HepG2 (cell line): ENCODE measurements at regions not wholly inside any gene's neighbourhood (a gene's known extent, or its start where the extent isn't known, plus 50 kb on each side); places are given as distances from the start of the nearest gene placed in this dataset.

Experiments used
- ATAC-seq: fragments of 200-7000 bp; cut with Tn5 transposase; 3 replicates; pipeline ENCODE4 v1.9.1; 2020; ENCODE audit warnings: mild to moderate bottlenecking, moderate library complexity
- BruUV-seq: library from RNA; stranded (reverse); fragments of 400-500 nt; replicated peaks from 2 replicates; lab custom pipeline; 2021; lab: Mats Ljungman, UMichigan
- CTCF ChIA-PET: fragments of 300-600 bp; formaldehyde crosslinking; extraction: SDS; loops from one replicate; lab custom pipeline; 2021; ENCODE audit warnings: low total read pairs, inconsistent platforms, low intra/inter-chr PET ratio; lab: Yijun Ruan, JAX
- POLR2A ChIA-PET: fragments of 350-600 bp; sonication (Branson Sonifier 250); formaldehyde crosslinking; loops from one replicate; lab custom pipeline; 2020; ENCODE audit warnings: antibody characterized with exemption, inconsistent platforms; lab: Yijun Ruan, JAX
- DNase-seq: peaks from one replicate; pipeline ENCODE4 v3.0.0-alpha.2; 2015; ENCODE audit warnings: low spot score
- FAIRE-seq: peaks from 3 replicates; lab custom pipeline; 2011; peaks lifted over from hg19 to GRCh38; lab: Jason Lieb, UNC
- H2AFZ ChIP-seq: one replicate; pipeline ENCODE4 v1.6.1; 2011; ENCODE audit warnings: low read length, inconsistent platforms
- H3K27ac ChIP-seq: fragments of 300-600 bp; 3 replicates; pipeline ENCODE4 v1.8.0; 2011; ENCODE audit warnings: mixed run types, mild to moderate bottlenecking, mixed read lengths, low read length, inconsistent platforms; ENCODE audit not compliant: insufficient read depth; ENCODE audit errors: extremely low read length
- H3K27me3 ChIP-seq, 2 experiments: fragments of 200-600 bp in 1 of 2; 2 replicates in 1 of 2; 3 replicates in 1 of 2; pipeline versions ENCODE4 v1.6.0 to v1.8.0; 2011; ENCODE audit warnings: low read length in 2 of 2, mild to moderate bottlenecking in 2 of 2, moderate library complexity in 2 of 2, inconsistent platforms in 1 of 2; ENCODE audit not compliant: insufficient read depth in 2 of 2, control insufficient read depth in 1 of 2
- H3K36me3 ChIP-seq, 2 experiments: fragments of 200-600 bp in 1 of 2; replicated peaks in 1 of 2; 2 replicates in 1 of 2; 3 replicates in 1 of 2; pipeline versions ENCODE4 v1.5.1 to v1.8.0; 2011; ENCODE audit warnings: low read length in 2 of 2, inconsistent platforms in 1 of 2; ENCODE audit not compliant: insufficient read depth in 2 of 2, control insufficient read depth in 1 of 2
- H3K4me1 ChIP-seq: 2 replicates; pipeline ENCODE4 v1.5.1; 2012; ENCODE audit warnings: low read length, inconsistent platforms; ENCODE audit not compliant: insufficient read depth
- H3K4me2 ChIP-seq: 2 replicates; pipeline ENCODE4 v1.6.0; 2011; ENCODE audit warnings: low read depth, low read length, inconsistent platforms
- H3K4me3 ChIP-seq, 3 experiments: fragments of 200-600 bp in 1 of 3; sonication (generic), shearing (Covaris generic) in 1 of 3; replicated peaks in 1 of 3; 2 replicates each; pipeline ENCODE4 v1.5.1; 2011 to 2016; ENCODE audit warnings: low read length in 3 of 3, inconsistent platforms in 2 of 3, low read depth in 2 of 3, mild to moderate bottlenecking in 2 of 3, control low read depth in 1 of 3, mixed read lengths in 1 of 3; ENCODE audit not compliant: insufficient read depth in 1 of 3
- H3K79me2 ChIP-seq: one replicate; pipeline ENCODE4 v1.6.1; 2011; ENCODE audit warnings: low read length, inconsistent platforms; ENCODE audit not compliant: insufficient read depth
- H3K9ac ChIP-seq: 2 replicates; pipeline ENCODE4 v1.6.0; 2011; ENCODE audit warnings: mild to moderate bottlenecking, low read depth, low read length, inconsistent platforms; ENCODE audit not compliant: insufficient read depth
- H3K9me3 ChIP-seq: 2 replicates; pipeline ENCODE4 v1.5.1; 2012; ENCODE audit warnings: mild to moderate bottlenecking, low read length
- H4K20me1 ChIP-seq: 2 replicates; pipeline ENCODE4 v1.6.0; 2011; ENCODE audit warnings: inconsistent platforms, mild to moderate bottlenecking, low read length, moderate library complexity; ENCODE audit not compliant: insufficient read depth
- ATM ChIP-seq: fragments of 450-650 bp; IDR thresholded peaks from 2 replicates; pipeline ENCODE4 v1.7.1; 2017; ENCODE audit warnings: mild to moderate bottlenecking, borderline replicate concordance
- MXI1 ChIP-seq: IDR thresholded peaks from 3 replicates; pipeline ENCODE4 v1.6.1; 2012; ENCODE audit warnings: low read depth, low read length, inconsistent platforms, borderline replicate concordance
- NR2C2 ChIP-seq: sonication (generic); formaldehyde crosslinking; IDR thresholded peaks from 2 replicates; pipeline ENCODE4 v1.4.0; 2020; ENCODE audit warnings: missing genetic modification reagents, mild to moderate bottlenecking, moderate library complexity, borderline replicate concordance
- PCBP2 ChIP-seq: fragments of 200-400 bp; formaldehyde crosslinking; optimal IDR thresholded peaks from 2 replicates; pipeline ENCODE3; 2018; ENCODE audit warnings: low read length, low read depth; ENCODE audit not compliant: poor library complexity, severe bottlenecking
- RFX1 ChIP-seq: fragments of 450-650 bp; IDR thresholded peaks from 2 replicates; pipeline ENCODE4 v1.6.1; 2017
- SMAD9 ChIP-seq: sonication (generic); formaldehyde crosslinking; IDR thresholded peaks from 2 replicates; pipeline ENCODE4 v1.5.1; 2020; ENCODE audit warnings: mild to moderate bottlenecking, missing genetic modification reagents
- THYN1 ChIP-seq: sonication (generic); formaldehyde crosslinking; IDR thresholded peaks from 2 replicates; pipeline ENCODE4 v1.8.1; 2023; ENCODE audit warnings: low read depth, mild to moderate bottlenecking, moderate library complexity, missing genetic modification reagents, borderline replicate concordance
- ZFP36 ChIP-seq: fragments of 150-350 bp; IDR thresholded peaks from 2 replicates; pipeline ENCODE4 v1.6.1; 2018; ENCODE audit warnings: borderline replicate concordance, low read length, low read depth; ENCODE audit not compliant: partially characterized antibody
- ZNF607 ChIP-seq: sonication (generic); formaldehyde crosslinking; IDR thresholded peaks from 2 replicates; pipeline ENCODE4 v1.5.1; 2020; ENCODE audit warnings: missing genetic modification reagents, mild to moderate bottlenecking, borderline replicate concordance
- WGBS: methylation state at CpG from one replicate; pipeline ENCODE4 v1.1.6; 2017; ENCODE audit warnings: low lambda C conversion rate; 5-methylcytosine and 5-hydroxymethylcytosine counted together
- in situ Hi-C: cut with HindIII; loops from 2 replicates; pipeline ENCODE4 v1.10.0; 2017; ENCODE audit warnings: low pct_unique_long_range_greater_than_20kb; ENCODE audit not compliant: extremely low pct_ligation_motif_present
- intact Hi-C: fragments of 100-400 bp; cut with micrococcal nuclease; formaldehyde crosslinking; loops from one replicate; pipeline ENCODE4 v1.10.0; 2022; ENCODE audit not compliant: unreplicated experiment
- TF ChIP-seq, protein P1 (sequence below): sonication (generic); formaldehyde crosslinking; IDR thresholded peaks from 2 replicates; pipeline ENCODE4 v1.5.1; 2020; ENCODE audit warnings: mild to moderate bottlenecking, missing genetic modification reagents, borderline replicate concordance
- TF ChIP-seq, protein P2 (sequence below): sonication (generic); formaldehyde crosslinking; IDR thresholded peaks from 2 replicates; pipeline ENCODE4 v1.4.0; 2020; ENCODE audit warnings: mild to moderate bottlenecking, missing genetic modification reagents
- TF ChIP-seq, protein P3 (sequence below): sonication (generic); formaldehyde crosslinking; IDR thresholded peaks from 2 replicates; pipeline ENCODE4 v1.5.0; 2020; ENCODE audit warnings: missing genetic modification reagents
- TF ChIP-seq, protein P4 (sequence below): sonication (generic); formaldehyde crosslinking; IDR thresholded peaks from 2 replicates; pipeline ENCODE4 v1.4.0; 2020; ENCODE audit warnings: missing genetic modification reagents, borderline replicate concordance

DNA sequence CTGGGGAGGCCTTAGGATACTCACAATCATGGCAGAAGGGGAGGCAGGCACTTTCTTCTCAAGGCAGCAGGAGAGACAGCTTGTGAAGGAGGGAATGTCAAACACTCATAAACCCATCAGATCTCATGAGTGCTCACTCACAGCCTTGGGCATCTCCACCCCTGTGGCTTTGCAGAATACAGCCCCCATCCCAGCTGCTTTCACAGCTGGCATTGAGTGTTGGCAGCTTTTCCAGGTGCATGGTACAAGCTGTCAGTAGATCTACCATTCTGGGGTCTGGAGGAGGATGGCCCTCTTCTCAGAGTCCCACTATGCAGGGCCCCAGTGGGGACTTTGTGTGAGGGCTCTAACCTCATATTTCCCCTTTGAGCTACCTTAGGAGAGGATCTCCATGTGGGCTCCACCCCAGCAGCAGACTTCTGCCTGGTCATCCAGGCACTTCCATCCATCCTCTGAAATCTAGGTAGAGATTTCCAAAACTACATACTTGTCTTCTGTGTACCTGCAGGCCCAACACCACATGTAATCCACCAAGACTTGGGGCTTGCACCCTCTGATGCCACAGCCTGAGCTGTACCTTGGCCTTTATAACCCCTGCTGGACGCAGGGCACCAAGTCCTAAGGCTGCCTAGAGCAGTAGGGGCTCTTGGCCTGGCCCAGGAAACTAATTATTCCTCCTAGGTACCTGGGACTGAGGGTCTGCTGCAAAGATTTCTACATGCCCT lies 404.2 kb upstream of the EPHA6 start:
- no peaks in the 10 kb centered on the region for H4K20me1 ChIP-seq
- no peaks in the 10 kb centered on the region for H3K79me2 ChIP-seq
- H3K4me3 ChIP-seq = no peak overlapping the region
- H3K9ac ChIP-seq = no peak overlapping the region
- BruUV-seq = no TSS peak
- no peak overlapping the region for H3K4me2 ChIP-seq
- H3K27ac ChIP-seq = no peak overlapping the region
- H3K36me3 ChIP-seq = no peaks in the 10 kb centered on the region
- CTCF ChIA-PET = no interaction called here
- H3K9me3 ChIP-seq = peaks cover 16% of the 10 kb centered on the region; the same call in 1 of the 2 replicates
- ATAC-seq = no peak
- in situ Hi-C loops (no loop called here), intact Hi-C loops (no loop called here)
- POLR2A ChIA-PET = no interaction called here
- H2AFZ ChIP-seq = no peak overlapping the region
- H3K27me3 ChIP-seq = no peaks in the 10 kb centered on the region
- H3K4me1 ChIP-seq = no peaks in the 10 kb centered on the region
- DNase-seq = no peak
- FAIRE-seq = no peak
- 0% methylated on average over 1 of the region's 1 CpG for WGBS
- TF ChIP-seq PCBP2 = no peak
- TF ChIP-seq ATM = no peak
- no peak for TF ChIP-seq RFX1
- no peak for TF ChIP-seq MXI1
- TF ChIP-seq, protein P1, sequence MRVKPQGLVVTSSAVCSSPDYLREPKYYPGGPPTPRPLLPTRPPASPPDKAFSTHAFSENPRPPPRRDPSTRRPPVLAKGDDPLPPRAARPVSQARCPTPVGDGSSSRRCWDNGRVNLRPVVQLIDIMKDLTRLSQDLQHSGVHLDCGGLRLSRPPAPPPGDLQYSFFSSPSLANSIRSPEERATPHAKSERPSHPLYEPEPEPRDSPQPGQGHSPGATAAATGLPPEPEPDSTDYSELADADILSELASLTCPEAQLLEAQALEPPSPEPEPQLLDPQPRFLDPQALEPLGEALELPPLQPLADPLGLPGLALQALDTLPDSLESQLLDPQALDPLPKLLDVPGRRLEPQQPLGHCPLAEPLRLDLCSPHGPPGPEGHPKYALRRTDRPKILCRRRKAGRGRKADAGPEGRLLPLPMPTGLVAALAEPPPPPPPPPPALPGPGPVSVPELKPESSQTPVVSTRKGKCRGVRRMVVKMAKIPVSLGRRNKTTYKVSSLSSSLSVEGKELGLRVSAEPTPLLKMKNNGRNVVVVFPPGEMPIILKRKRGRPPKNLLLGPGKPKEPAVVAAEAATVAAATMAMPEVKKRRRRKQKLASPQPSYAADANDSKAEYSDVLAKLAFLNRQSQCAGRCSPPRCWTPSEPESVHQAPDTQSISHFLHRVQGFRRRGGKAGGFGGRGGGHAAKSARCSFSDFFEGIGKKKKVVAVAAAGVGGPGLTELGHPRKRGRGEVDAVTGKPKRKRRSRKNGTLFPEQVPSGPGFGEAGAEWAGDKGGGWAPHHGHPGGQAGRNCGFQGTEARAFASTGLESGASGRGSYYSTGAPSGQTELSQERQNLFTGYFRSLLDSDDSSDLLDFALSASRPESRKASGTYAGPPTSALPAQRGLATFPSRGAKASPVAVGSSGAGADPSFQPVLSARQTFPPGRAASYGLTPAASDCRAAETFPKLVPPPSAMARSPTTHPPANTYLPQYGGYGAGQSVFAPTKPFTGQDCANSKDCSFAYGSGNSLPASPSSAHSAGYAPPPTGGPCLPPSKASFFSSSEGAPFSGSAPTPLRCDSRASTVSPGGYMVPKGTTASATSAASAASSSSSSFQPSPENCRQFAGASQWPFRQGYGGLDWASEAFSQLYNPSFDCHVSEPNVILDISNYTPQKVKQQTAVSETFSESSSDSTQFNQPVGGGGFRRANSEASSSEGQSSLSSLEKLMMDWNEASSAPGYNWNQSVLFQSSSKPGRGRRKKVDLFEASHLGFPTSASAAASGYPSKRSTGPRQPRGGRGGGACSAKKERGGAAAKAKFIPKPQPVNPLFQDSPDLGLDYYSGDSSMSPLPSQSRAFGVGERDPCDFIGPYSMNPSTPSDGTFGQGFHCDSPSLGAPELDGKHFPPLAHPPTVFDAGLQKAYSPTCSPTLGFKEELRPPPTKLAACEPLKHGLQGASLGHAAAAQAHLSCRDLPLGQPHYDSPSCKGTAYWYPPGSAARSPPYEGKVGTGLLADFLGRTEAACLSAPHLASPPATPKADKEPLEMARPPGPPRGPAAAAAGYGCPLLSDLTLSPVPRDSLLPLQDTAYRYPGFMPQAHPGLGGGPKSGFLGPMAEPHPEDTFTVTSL (CRISPR knock-in tag) = no peak
- no peak for TF ChIP-seq SMAD9 (CRISPR knock-in tag)
- TF ChIP-seq ZFP36 = no peak
- no peak for TF ChIP-seq NR2C2 (CRISPR knock-in tag)
- TF ChIP-seq, protein P2, sequence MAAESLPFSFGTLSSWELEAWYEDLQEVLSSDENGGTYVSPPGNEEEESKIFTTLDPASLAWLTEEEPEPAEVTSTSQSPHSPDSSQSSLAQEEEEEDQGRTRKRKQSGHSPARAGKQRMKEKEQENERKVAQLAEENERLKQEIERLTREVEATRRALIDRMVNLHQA (CRISPR knock-in tag) = no peak
- TF ChIP-seq ZNF607 (CRISPR knock-in tag) = no peak
- no peak for TF ChIP-seq THYN1
- TF ChIP-seq, protein P3, sequence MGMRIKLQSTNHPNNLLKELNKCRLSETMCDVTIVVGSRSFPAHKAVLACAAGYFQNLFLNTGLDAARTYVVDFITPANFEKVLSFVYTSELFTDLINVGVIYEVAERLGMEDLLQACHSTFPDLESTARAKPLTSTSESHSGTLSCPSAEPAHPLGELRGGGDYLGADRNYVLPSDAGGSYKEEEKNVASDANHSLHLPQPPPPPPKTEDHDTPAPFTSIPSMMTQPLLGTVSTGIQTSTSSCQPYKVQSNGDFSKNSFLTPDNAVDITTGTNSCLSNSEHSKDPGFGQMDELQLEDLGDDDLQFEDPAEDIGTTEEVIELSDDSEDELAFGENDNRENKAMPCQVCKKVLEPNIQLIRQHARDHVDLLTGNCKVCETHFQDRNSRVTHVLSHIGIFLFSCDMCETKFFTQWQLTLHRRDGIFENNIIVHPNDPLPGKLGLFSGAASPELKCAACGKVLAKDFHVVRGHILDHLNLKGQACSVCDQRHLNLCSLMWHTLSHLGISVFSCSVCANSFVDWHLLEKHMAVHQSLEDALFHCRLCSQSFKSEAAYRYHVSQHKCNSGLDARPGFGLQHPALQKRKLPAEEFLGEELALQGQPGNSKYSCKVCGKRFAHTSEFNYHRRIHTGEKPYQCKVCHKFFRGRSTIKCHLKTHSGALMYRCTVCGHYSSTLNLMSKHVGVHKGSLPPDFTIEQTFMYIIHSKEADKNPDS = no peak
- TF ChIP-seq, protein P4, sequence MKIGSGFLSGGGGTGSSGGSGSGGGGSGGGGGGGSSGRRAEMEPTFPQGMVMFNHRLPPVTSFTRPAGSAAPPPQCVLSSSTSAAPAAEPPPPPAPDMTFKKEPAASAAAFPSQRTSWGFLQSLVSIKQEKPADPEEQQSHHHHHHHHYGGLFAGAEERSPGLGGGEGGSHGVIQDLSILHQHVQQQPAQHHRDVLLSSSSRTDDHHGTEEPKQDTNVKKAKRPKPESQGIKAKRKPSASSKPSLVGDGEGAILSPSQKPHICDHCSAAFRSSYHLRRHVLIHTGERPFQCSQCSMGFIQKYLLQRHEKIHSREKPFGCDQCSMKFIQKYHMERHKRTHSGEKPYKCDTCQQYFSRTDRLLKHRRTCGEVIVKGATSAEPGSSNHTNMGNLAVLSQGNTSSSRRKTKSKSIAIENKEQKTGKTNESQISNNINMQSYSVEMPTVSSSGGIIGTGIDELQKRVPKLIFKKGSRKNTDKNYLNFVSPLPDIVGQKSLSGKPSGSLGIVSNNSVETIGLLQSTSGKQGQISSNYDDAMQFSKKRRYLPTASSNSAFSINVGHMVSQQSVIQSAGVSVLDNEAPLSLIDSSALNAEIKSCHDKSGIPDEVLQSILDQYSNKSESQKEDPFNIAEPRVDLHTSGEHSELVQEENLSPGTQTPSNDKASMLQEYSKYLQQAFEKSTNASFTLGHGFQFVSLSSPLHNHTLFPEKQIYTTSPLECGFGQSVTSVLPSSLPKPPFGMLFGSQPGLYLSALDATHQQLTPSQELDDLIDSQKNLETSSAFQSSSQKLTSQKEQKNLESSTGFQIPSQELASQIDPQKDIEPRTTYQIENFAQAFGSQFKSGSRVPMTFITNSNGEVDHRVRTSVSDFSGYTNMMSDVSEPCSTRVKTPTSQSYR (CRISPR knock-in tag) = no peak
